ENCODE measurements at regions not wholly inside any gene's neighbourhood (a gene's known extent, or its start where the extent isn't known, plus 50 kb on each side); places are given as distances from the start of the nearest gene placed in this dataset.

DNA sequence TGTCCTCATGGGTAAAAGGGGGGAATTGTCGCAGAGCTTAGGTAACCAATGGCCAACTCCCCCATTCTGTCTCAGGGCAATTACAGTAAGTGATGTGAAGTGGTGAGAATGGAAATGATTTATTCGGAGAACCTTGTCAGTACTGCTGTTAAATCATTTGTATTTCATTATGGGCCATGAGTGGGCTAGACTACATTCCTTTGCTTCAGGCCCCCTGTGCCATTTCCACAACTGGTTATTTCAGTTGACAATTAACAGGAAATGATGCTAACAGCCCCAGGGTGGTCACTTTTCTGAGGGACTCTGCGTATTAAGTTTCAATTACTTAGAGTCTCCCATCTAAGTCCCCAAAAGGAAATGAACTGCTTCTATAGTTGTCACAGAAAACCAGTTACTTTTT is 653.7 kb downstream of the CCDC171 start:
- no peak for DNase-seq

DNA sequence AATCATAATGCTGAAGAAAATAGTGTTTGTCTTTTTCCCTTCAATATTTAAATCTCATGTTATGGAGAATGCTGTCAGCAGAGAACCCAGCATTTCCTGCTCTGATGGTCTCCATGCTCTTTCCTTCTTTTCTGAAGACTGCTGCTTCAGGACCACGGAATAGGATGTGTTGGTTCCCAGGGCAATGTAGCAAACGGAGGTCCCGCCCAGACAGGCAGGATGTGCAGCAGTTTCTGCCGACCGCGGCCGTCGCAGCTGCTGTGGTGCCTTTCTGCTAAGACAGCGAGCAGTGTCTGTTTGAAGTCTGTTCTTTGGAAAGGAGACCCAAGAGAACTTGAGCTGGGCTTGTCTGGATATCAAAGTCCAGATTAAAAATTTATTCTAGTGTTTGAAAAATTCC is 654.3 kb downstream of the CCDC171 start:
- DNase-seq: no peak

DNA sequence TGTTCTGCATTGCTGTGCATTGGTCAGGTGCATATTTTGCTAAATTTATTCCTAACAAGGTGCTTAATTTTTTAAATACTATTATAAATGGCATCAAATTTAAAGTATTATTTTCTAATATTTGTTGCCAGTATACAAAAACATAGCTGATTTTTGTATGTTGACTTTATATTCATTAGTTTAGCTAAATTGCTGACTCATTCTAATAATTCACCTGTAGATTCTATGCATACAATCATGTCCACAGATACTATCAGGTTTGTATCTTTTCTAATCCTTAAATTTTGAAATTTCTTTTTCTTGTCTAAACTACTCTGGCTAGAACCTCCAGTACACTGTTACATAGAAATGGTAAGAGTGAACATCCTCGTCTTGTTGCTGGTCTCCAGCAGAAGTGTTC is 657.6 kb downstream of the CCDC171 start:
- DNase-seq: no peak

DNA sequence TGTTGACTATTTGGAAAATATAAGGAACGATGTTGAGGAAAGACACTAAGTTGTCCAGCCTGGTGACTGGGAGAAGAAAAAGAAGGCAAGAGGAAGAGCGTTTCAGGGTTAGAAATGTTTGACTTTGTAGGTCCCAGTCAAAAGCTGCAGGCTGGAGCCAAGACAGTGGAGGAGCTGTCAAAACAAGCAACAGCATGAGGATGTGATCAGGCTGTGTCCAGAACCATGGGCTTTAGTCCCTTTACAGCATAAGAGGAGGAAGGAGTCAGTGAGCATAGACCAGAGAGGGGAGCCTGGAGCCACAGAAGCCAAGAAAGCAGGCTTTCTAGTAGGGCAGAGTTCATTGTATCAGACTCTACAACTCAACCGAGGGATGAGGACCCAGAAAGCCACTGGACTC is 658.5 kb downstream of the BNC2 start:
- no peak for DNase-seq

DNA sequence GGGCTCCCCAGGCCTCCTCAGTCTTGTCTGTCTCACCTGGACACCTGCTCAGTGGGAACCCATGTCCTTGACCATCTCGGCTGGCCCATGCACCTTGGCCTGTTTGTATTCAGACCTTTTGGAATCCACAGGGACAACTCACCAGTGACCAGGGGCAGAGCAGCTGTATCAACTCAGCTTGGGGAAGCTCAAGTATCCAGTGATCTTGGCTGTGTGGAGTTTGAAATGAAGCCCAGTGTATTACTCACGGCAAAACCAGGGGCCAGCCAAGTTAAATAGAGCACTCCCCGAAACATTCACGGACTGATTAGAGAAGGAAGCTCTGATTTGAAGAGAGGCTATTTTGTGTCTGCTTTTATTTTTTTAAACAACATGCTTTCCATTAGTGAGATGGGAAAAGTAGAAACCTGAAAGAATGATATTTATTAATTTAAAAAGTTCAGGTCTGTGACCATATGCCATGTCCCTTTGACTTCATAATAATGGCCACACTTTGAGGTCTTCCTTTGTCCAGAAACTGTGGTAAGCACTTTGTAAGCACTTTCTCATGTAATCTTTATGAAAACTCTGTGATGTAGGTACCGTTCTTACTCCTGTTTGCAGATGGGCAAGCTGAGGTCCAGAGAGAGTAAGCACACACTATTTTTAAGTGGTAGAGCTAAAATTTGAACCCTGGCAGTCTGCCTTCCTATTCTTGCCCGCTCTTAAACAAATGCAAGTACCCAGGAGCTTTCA is 656.5 kb downstream of the BNC2 start:
- DNase-seq: no peak

DNA sequence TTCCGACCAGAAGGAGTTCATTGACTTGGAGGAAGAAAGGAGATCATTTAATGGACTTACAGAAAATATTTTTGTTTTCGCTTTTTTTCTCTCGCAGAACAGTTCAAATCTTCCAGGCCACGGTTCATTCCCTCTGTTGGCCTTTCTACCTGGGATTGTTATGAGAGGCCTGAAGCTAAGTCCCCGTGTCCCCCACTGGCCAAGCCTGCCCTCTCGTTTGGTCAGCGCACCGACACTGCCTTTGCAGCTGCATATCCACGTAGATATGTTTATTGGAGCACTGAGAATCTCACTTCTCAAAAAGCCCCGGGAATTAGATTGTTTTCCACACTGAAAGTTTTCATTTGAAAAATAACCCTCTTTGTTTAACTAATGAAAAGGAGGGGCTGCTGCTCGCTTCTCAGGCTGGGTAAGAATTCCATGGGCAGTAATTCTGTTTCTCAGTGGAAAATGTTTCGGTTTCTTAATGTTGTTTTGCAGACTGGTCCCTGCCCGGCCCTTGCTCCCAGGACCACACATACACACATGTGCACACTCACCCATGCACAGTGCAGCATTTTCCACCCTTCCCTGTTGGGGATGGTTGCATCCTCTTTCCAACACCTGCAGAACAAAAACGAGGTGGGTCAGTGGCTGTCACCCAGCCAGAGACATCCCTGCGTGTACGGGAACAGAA is 655.7 kb downstream of the BNC2 start:
- no peak for DNase-seq

DNA sequence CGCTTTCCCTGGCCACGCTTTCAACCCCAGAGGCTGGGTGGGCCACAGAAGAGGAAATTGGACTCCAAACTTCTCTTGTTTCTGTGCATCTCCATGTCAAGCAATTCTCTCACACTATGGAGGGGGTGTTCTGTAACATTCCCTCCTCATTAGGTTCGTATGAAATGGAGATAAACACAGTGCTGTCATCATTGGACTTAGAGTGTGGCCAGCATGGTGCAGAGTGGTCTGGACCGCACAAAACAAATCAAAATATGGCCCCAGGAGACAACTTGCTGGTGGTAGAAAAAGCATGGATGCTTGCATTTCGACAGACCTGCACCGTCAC is 655.2 kb downstream of the BNC2 start:
- no peak for DNase-seq

DNA sequence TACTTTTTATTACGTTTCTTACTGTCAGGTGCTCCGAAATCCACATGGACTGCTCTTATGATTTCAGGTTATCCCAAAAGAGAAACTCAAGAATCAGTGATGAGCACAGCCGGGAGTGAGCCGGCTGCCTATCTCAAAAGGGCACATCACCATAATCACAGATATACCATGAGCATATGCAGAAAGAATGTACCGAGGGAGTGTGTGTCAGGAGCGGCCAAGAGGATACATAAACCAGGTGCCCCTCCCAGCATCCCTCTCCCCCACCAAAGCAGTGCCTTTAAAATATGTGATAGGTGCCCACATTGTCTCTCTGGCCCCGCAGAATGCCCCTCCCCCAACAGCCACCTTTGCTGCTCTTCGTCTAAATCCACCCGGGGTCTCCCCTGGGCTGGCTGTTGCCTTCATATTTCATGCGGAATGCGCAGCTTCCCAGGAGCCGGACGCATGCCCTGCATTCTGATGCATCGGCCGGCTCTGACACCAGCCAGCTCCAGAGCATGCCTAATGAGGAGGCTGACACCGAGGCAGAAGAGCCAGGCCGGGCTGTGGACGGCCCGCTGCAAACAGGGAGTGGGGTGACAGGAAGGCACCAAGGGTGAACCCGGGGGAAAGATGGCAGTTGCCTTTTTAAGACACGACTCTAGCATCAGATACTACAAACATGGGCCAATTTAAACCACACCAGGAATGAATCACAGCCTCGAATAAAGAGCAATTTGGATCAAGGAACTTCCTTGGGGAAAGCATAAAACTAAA is 652.3 kb downstream of the BNC2 start:
- no peak for DNase-seq

DNA sequence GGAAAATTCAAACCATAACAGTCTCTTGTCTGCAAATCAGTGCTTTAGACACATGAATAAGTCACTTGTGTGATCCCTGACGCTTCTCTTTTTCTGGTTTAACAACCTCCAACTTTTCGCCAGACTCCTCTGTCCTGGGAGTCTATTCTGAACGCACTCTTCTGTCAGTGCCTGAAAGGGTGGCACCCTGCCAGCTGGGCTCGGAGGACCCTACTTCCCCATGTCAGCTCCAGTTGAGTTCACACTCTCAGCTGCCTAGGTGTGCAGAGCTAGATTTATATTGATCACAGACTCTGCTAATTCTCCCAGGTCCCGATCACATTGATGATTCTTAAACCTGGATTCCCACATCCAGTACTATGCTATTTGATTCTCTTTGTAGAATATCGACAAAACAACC is 649.1 kb downstream of the BNC2 start:
- DNase-seq: no peak

DNA sequence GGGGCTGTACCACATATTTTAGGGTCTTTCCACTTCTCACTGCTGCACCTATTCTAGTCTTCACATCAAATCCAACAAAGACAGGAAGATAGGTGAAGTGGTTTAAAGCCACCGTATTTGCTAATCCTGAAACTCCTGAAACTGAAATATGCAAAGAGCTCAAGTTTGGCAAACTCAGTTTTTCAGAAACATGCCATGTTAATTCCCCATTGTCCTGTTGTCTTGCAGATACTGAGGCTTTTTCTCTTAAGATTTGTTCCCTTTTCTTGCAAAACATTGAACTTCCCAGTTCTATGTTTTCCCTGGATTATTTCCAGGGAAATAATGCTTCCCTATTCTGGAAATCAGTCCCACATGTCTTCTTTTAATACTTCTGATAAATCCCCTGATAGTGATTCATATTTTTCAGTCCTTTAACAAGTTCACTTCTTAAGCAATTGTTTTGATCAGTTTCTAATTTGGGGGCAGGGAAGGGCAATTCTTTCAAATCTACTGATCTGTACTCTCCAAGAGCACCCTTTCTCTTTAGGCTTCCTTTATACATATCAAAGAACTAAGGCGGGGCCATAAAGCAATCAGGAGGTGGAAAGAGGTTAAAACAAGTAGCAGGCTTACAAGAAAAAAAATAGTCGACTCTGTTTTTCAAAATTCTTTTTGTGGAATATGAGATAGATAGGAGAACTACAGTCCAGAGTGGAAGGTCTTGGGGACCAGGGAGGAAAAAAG is 648.5 kb downstream of the BNC2 start:
- DNase-seq: no peak

DNA sequence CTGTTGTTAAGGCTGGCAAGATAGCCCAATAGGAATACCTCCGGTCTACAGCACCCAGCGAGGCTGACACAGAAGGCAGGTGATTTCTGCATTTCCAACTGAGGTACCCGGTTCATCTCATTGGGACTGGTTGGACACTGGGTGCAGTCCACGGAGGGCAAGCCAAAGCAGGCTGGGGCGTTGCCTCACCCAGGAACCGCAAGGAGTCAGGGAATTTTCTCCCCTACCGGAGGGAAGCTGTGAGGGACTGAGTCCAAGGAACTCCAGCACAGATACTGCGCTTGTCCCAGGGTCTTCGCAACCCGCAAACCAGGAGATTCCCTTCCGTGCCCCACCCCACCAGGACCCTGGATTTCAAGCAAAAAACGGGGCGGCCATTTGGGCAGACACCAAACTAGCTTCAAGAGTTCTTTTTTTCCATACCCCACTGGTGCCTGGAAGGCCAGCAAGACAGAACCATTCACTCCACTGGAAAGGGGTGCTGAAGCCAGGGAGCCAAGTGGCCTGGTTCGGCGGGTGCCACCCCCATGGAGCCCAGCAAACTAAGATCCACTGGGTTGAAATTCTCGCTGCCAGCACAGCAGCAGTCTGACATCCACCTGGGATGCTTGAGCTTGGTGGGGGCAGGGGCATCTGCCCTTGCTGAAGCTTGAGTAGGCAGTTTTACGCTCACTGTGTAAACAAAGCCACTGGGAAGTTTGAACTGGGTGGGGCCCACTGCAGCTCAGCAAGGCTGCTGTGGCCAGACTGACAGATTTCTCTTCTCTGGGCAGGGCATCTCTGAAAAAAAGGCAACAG is 647.2 kb downstream of the BNC2 start:
- no peak for DNase-seq

DNA sequence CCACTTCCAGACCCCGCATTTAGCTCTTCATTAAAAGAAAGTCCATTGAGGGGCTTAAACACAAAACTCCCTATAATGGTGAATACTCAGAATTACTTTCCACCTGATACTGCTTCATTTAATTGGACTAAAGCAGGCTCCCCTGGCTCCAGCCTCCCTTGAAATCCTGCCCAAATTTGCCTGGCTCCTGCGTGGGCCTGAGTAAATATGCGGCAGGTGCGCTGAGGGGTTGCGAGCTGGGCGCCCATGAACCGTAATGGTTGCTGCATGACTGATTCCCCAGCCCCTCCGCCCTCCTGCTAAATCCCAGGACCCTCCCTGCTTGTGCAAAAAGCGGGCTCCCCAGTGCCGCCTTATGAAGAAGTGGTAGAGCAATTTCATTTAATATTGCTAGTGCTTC is 639.7 kb downstream of the BNC2 start:
- no peak for DNase-seq

DNA sequence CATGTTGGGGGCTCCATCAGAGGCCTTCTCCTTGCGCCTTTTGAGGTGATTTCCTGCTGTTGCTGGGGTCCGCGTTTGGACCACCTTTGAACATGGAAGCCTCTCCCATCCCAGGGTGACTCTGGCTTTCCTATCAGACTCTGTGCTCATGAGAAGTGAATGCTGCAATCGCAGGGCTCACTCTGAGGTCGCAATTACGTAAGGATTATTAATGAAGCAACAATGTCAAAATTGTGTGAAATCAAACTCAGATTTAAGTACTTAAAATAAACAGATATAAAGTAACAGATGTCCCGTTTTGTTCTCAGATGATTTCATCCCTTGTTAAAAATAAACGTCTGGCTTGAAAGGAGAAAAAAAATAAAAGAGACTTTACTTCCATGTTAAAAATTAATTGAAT is 634.2 kb downstream of the BNC2 start:
- DNase-seq: no peak

DNA sequence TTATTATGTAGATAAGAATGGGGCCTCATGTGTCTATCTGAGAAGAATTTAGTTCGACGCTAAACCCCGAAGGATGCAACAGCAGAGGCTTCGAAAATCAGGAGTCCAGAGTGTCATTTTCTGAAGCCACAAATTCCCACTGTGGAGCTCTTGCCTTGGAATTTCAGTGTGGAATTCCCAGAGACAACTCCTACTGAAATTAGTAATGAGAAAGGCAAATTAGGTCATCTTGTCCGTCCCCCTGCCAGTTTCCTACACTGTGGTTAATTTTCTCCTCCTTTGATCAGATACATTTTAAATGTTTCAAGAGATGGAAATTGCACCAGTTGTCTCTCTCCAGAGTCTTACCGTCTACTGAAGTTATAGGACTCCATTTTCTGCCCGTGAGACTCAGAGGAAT is 633.6 kb downstream of the BNC2 start:
- DNase-seq: no peak

DNA sequence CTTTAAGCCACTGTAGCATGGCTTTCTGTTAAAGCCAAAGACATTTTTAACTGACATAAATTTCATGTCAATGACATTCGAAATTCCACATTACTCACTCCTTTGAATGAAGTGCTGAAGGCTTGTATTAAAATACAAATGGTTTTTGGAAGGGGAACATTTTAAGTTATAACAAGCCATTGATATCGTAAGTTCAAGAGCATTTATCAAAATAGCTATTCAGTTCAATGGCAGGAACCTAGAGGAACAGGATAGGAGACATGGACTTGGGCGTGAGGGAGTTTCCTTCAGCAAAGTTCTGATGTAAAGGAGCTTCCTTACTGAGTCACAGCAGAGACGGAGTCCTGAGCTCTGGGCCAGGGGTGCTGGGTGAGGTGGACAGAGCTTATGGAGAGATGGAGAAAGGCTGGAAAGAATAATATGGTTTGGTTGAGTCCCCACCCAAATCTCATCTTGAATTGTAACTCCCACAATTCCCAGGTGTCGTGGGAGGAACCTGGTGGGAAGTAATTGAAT is 631.8 kb downstream of the BNC2 start:
- no peak for DNase-seq

DNA sequence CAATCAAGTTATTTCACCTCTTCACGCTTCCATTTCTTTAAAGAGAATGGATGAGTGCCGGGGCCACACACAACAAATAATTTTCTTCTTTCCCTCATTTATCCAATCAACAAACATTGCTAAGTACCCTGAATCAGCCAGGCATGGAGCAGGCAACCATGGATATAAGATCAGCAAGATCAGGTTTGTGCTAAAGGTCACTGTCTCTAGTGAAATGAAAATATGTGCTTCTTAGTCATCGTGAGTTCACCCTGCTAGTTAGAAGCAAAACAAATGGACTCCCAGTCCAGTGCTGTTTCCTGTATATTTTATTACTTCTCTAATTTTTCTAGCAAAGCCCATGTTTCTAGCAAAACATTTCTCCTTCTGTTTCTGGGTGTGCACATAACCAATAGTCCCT is 629.2 kb downstream of the BNC2 start:
- DNase-seq: no peak

DNA sequence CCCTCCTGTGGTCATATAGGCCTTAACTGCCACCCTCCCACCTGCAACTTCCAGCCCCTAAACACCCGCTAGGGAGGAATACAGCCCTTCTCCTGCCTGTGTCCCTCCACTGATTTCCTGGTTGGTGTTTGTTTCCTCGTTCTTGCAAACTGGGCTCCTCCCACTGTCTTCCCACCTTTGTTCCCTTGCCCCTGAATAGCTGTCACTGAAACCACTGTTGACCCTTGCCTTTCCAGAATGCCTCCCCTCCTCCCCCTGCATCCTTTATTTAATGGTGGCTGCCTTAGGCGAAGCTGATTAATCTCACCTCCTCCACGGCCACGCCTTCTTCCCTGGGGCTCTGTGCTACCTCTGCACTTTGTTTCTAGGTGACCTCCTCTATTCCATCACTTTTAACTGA is 626.7 kb downstream of the BNC2 start:
- no peak for DNase-seq

DNA sequence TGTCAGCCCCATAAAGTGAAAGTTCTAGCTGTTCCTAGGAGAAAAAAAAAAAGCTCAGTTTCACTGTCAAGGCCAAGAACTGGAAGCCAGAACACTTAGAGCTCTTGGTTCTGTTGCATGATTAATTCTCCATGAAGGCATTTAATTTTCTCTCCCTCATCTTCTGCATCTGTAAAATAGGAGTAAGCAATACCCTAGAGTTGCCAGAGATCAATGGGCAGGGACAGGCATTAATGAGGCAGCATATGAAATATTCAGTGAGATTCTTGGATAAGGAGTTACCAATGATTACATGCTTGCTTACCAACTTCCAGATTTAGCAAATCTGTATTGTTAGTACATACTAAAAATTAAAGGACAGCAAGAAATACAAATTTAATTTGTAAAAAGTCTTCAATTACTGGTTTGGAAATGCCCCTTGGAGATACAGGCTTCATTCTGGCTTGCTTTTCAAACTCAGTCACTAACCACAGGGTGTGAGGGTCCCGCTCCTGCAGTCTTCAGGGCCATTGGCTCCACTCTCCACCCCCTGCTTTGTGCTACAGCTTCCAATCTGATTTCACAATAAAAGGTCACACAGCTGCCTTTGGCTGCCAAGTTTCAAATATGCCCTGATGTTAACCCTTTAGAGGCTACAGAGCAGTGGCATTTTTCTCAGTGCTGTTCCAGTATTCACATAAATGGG is 624.6 kb downstream of the BNC2 start:
- no peak for DNase-seq

DNA sequence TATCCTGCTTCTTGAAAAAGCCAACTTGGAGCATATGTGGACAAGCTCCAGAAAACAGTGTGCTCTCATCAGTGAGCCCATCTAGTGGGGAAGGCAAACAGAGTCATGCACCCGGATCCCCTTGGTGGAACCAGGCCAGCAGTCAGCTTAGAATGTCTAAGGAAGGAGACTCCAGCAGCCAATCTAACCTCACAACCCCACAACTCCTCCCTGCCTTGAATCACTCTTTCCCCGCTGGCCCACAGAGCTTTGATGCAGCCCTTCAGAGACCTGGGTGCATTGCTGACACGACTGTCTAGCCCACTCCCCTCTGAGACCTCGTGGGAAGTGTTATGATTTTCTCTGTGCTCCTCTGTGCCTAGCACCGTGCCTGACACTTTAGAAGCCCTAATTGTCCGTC is 623.7 kb downstream of the BNC2 start:
- no peak for DNase-seq

DNA sequence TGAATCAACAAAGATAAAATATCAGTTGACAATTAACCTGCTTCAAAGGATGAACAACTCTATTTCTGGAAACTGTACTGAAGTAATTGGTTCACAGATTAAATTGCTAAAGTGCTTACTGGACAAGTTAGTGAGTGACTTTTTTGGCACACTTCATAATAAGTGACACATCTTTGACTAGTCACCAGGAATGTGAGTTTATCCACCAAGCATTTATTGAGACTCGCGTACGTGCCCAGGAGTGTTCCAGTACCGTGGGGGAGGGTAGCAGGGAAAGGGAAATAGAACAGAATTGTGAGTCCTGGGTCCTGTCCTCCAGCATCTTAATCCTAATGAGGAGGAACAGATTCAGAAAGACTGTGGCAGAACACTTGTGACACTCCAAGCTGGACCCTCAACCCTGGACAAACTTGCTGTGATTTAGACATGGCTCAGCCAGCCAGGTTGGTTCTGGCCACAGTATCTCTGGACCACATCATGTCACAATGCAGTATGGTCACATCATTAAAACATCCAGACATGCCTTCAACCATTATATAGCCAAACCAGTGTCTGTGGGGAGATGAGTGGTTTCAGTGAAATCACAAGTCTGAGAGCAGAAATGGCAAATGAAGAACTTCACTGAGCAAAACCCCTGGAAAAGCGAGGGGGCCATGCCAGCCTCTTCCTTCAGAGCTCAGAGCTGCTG is 623.1 kb downstream of the BNC2 start:
- no peak for DNase-seq

DNA sequence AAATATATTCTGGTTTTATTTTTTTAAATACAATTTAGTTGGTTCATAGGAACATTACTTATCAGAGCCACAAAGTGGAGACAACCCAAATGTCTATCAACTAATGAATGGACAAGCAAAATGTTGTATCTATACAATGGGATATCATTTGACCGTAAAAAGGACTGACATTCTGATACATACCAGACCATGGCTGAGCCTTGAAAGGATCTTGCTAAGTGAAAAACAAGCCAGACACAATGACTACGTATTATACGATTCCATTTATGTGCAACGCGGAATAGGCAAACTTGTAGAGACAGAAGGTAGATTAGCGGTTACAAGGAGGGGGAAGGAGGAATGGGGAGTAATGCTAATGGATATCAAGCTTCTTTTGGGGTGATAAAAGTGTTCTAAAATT is 621.6 kb downstream of the BNC2 start:
- no peak for DNase-seq

All from cerebellar nuclear complex (tissue), 1 donor.